ENCODE measurements at regions not wholly inside any gene's neighbourhood (a gene's known extent, or its start where the extent isn't known, plus 50 kb on each side); places are given as distances from the start of the nearest gene placed in this dataset.

GRCh38 chr16:48098472-48098871 lies 57.3 kb downstream of the ABCC12 start:
- no peaks in the 10 kb centered on the region for H4K20me1 ChIP-seq (ENCODE audit: insufficient read depth, low read length, poor library complexity, severe bottlenecking)
- H3K4me3 ChIP-seq (ENCODE audit: low read length, poor library complexity, severe bottlenecking): no peak overlapping the region
- H2AFZ ChIP-seq (ENCODE audit: low read length): no peak overlapping the region
- H3K79me2 ChIP-seq (ENCODE audit: insufficient read depth, low read length): no peaks in the 10 kb centered on the region
- H3K36me3 ChIP-seq (ENCODE audit: insufficient read depth, low read length): no peaks in the 10 kb centered on the region
- no peaks in the 10 kb centered on the region for H3F3A ChIP-seq (ENCODE audit: low read depth)
- H3K9ac ChIP-seq (ENCODE audit: low read depth, low read length, poor library complexity, severe bottlenecking): no peak overlapping the region
- H3K9me3 ChIP-seq (ENCODE audit: insufficient read depth, low read depth, low read length): no peaks in the 10 kb centered on the region
- TF ChIP-seq, protein P1, sequence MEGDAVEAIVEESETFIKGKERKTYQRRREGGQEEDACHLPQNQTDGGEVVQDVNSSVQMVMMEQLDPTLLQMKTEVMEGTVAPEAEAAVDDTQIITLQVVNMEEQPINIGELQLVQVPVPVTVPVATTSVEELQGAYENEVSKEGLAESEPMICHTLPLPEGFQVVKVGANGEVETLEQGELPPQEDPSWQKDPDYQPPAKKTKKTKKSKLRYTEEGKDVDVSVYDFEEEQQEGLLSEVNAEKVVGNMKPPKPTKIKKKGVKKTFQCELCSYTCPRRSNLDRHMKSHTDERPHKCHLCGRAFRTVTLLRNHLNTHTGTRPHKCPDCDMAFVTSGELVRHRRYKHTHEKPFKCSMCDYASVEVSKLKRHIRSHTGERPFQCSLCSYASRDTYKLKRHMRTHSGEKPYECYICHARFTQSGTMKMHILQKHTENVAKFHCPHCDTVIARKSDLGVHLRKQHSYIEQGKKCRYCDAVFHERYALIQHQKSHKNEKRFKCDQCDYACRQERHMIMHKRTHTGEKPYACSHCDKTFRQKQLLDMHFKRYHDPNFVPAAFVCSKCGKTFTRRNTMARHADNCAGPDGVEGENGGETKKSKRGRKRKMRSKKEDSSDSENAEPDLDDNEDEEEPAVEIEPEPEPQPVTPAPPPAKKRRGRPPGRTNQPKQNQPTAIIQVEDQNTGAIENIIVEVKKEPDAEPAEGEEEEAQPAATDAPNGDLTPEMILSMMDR (conservative IDR thresholded peaks at IDR 0.05; ENCODE audit: low read length): no peak
- TF ChIP-seq EZH2phosphoT487 (IDR thresholded peaks at IDR 0.05; ENCODE audit: borderline replicate concordance): no peak
- no peaks in the 10 kb centered on the region for H3K27me3 ChIP-seq (ENCODE audit: insufficient read depth, low read length, poor library complexity, severe bottlenecking)
- H3K9me2 ChIP-seq (replicated peaks; ENCODE audit: low read depth, low read length): no peaks in the 10 kb centered on the region
- H3K4me2 ChIP-seq (ENCODE audit: low read depth, low read length, poor library complexity, severe bottlenecking): no peak overlapping the region
- no peaks in the 10 kb centered on the region for H3K4me1 ChIP-seq (ENCODE audit: insufficient read depth, low read length, poor library complexity, severe bottlenecking)

DNA sequence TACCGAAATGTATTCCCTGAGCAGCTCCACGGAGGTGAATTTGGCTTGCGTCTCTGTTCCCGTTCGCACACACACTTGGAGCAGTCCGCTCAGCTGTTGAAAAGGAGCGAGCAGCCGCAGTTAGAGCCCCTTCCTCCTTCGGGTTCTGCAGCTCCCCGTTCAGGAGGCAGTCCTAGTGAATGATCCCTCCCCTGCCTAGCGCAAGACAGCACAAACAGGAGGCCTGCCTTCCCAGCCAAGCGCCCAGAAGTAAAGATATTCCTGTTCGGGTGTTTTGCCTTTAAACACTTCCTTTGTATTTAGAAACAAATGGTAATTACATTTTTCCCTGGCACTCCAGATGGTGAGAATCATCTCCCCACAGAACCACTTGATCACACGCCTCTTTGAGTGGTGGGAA lies 64.7 kb downstream of the ABCC12 start:
- TF ChIP-seq EZH2phosphoT487 (IDR thresholded peaks at IDR 0.05; ENCODE audit: borderline replicate concordance): no peak
- TF ChIP-seq, protein P1 (conservative IDR thresholded peaks at IDR 0.05; ENCODE audit: low read length): no peak
- Histone ChIP-seq H3K79me2 (ENCODE audit: insufficient read depth, low read length) (no peaks in the 10 kb centered on the region), H4K20me1 (ENCODE audit: insufficient read depth, low read length, poor library complexity, severe bottlenecking) (no peaks in the 10 kb centered on the region), H3K4me3 (ENCODE audit: low read length, poor library complexity, severe bottlenecking) (no peak overlapping the region), H3K9me2 (replicated peaks; ENCODE audit: low read depth, low read length) (no peaks in the 10 kb centered on the region), H3K9me3 (ENCODE audit: insufficient read depth, low read depth, low read length) (no peaks in the 10 kb centered on the region), H3F3A (ENCODE audit: low read depth) (no peaks in the 10 kb centered on the region), H3K4me2 (ENCODE audit: low read depth, low read length, poor library complexity, severe bottlenecking) (no peak overlapping the region), H2AFZ (ENCODE audit: low read length) (no peak overlapping the region), H3K27me3 (ENCODE audit: insufficient read depth, low read length, poor library complexity, severe bottlenecking) (no peaks in the 10 kb centered on the region), H3K9ac (ENCODE audit: low read depth, low read length, poor library complexity, severe bottlenecking) (no peak overlapping the region), H3K36me3 (ENCODE audit: insufficient read depth, low read length) (no peaks in the 10 kb centered on the region), H3K4me1 (ENCODE audit: insufficient read depth, low read length, poor library complexity, severe bottlenecking) (no peaks in the 10 kb centered on the region)

- Histone ChIP-seq H3K9ac (ENCODE audit: low read depth, low read length, poor library complexity, severe bottlenecking) (no peak overlapping the region), H3K9me2 (replicated peaks; ENCODE audit: low read depth, low read length) (no peaks in the 10 kb centered on the region), H3F3A (ENCODE audit: low read depth) (no peaks in the 10 kb centered on the region), H2AFZ (ENCODE audit: low read length) (no peak overlapping the region), H3K79me2 (ENCODE audit: insufficient read depth, low read length) (no peaks in the 10 kb centered on the region), H3K4me1 (ENCODE audit: insufficient read depth, low read length, poor library complexity, severe bottlenecking) (no peaks in the 10 kb centered on the region), H3K4me3 (ENCODE audit: low read length, poor library complexity, severe bottlenecking) (no peak overlapping the region), H4K20me1 (ENCODE audit: insufficient read depth, low read length, poor library complexity, severe bottlenecking) (no peaks in the 10 kb centered on the region), H3K36me3 (ENCODE audit: insufficient read depth, low read length) (no peaks in the 10 kb centered on the region), H3K9me3 (ENCODE audit: insufficient read depth, low read depth, low read length) (no peaks in the 10 kb centered on the region), H3K27me3 (ENCODE audit: insufficient read depth, low read length, poor library complexity, severe bottlenecking) (no peaks in the 10 kb centered on the region), H3K4me2 (ENCODE audit: low read depth, low read length, poor library complexity, severe bottlenecking) (no peak overlapping the region)
- no peak for TF ChIP-seq EZH2phosphoT487 (IDR thresholded peaks at IDR 0.05; ENCODE audit: borderline replicate concordance)
- TF ChIP-seq, protein P1 (conservative IDR thresholded peaks at IDR 0.05; ENCODE audit: low read length): no peak
These were observed 66.6 kb downstream of the ABCC12 start for GRCh38 chr16:48089053-48089792.

All from Loucy (cell line).